ENCODE measurements at regions not wholly inside any gene's neighbourhood (a gene's known extent, or its start where the extent isn't known, plus 50 kb on each side); places are given as distances from the start of the nearest gene placed in this dataset.

- DNase-seq, result no peak
These were observed 136.5 kb upstream of the HAAO start for GRCh38 chr2:42928692-42929545.

DNA sequence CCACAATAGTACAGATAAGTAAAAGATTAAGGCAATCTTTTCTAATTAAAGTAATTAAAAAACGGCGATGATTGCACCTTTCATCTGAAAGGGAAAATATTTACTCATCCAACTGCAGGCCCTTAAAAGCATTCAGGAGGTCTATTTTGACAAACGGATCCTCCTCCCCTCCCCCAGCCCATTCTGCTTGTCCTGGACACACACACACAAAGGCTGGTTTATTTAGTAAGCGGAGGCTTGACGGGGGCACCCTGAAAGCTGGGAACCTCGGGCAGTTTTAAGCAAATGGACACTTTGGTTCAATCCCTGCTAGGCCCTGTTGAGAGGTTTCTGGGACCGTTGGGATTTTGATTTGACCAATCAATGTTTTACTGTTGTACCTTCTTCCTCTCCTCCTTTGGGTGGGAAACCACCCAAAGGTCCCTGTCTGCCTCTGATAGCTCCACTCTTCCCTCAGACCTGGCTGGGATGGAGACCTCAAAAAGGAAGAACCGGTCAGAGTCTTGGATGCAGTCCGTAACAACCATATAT is 135.8 kb upstream of the HAAO start:
- no peak for DNase-seq

DNA sequence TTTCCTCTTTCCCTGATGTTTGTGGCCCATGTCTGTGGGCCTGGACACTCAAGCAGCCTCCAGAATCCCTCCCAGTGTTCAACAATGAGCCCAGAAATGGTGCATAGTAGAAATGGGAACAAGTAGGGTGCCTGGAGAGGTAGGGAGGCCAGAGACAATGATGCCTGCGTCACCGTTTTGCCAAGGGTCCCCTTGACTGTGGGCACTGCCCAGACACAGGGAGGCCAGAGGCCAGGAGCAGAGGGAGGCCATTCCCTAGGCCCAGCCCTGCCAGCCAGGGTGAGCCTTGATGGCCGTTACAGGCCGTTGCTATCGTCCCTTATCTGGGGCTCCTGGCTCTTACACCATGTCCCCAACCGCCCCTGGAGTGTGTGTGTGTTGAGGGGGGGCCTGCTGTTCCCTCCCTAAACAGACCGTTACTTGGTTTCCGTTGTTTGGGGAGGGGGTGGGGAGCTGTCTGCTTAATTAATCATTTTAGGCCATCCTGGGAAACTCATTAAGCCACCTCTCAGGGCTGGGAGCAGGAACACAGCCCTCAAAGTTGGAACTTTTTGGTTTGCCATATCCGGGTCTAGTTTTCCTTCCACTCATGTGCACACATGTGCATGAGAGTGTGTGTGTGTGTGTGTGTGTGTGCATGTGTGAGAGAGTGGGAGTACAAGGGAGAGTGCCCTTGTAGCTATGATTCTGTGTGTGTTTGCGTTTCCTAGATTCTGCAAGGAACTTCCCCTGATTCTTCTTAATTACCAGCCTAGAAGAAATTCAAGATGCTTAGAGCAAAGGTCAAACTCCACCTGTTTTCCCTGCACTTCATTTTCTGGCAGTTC is 135.2 kb upstream of the HAAO start:
- DNase-seq, result no peak

GRCh38 chr2:42926434-42927333 is 134.3 kb upstream of the HAAO start:
- no peak for DNase-seq

GRCh38 chr2:42925742-42926433 is 133.5 kb upstream of the HAAO start:
- DNase-seq, result no peak

GRCh38 chr2:42924418-42924886 is 132.1 kb upstream of the HAAO start:
- DNase-seq, result no peak

DNA sequence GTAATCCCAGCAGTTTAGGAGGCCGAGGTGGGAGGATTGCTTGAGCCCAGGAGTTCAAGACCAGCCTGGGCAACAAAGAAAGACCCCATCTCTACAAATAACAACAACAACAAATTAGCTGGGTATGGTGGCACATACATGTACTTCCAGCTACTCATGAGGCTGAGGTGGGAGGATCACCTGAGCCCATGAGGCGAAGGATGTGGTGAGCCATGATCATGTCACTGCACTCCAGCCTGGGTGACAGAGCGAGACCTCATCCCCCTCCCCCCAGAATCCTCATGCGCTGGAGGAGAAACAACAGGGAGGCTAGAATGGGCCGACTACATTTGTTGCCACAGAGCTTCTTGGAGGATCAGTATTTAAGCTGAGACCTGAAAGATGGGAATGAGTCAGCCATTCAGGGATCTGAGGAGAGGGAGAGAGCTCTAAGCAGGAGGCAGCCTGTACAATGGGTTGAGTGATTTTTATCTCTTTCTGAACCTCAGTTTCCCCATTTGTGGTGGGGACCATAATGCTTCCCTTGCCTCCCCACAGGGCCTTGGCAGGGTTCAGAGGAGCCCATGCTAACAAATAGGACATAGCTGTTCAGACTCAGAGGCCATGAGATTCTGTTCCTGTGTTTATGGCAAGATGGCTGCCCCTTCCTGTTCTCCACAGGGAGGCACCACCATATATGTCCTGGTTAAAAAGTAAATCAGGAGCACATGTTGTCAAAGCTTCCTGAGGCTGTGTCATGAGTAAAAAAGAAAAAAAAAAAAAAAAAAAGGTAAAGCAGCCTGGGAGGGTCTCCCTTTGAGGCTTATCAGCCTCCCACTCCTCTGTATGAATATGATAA is 131.4 kb upstream of the HAAO start:
- no peak for DNase-seq

GRCh38 chr2:42922790-42923579 is 130.6 kb upstream of the HAAO start:
- DNase-seq, result no peak

- DNase-seq, result no peak
These were observed 129.9 kb upstream of the HAAO start for GRCh38 chr2:42922293-42922692.

DNA sequence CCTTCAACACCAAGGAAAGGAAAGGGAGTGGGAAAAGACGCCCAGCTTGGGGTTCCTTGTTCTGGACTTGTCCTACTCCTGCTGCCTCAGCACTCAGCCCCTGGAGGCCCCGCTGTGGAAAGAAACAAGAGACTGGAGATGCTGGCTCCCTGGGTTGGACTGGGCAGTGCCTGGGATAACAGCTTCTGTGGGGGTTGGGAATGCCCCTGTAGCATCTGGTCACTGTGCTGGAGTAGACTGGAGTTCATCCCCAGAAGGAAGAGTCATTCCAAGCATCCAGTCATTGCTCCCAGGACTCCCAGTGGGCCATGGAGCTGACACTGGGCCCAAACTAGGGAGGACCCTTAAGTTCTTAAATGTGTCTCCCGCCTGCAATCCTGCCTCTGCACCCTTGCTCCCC is 129.3 kb upstream of the HAAO start:
- DNase-seq, result no peak

GRCh38 chr2:42921147-42921520 is 128.8 kb upstream of the HAAO start:
- no peak for DNase-seq

GRCh38 chr2:42920446-42921146 is 128.2 kb upstream of the HAAO start:
- no peak for DNase-seq

- DNase-seq, result no peak
These were observed 126.4 kb upstream of the HAAO start for GRCh38 chr2:42918671-42919318.

DNA sequence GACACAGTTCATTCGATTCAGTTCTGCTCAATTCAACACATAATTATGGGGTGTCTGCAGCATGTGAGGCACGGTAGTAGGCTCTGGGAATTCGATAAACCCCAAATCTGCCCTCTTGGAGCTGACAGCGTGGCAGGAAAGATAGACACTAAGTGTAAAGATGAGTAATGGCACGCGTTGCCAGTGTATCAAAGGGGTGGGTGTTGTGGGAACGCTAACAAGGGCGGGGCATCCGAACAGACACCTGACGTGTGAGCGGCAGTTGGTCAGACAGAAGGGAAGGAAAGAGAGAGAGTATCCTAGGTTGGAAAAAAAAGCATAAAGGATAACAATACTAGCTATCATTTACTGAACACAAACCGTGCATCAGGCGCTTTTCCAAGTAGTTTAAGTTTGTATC is 125.7 kb upstream of the HAAO start:
- no peak for DNase-seq

GRCh38 chr2:42917425-42917927 is 125.1 kb upstream of the HAAO start:
- no peak for DNase-seq

DNA sequence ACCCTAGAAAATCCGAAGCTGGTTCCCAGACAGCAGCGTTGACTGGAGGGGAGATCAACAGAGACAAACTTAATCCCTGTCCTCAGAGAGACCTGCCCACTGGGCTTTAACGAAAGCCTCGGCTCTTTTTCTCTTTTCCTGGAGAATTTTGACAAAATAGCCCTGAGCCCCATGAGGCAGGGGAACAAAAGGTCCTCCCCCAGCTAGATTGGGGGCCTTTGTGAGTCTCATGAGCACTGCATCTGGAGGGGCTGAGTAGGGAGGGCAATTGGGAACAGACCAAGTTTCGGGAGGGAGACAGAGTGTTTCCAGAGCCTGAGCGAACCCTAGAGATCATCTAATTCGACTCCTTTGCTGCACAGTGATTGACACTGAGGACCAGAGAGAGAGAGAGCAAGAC is 123.9 kb upstream of the HAAO start:
- DNase-seq, result no peak

- no peak for DNase-seq
These were observed 122.5 kb upstream of the HAAO start for GRCh38 chr2:42914860-42915259.

- DNase-seq, result no peak
These were observed 121.9 kb upstream of the HAAO start for GRCh38 chr2:42914314-42914713.
